Hippocampal formation (tissue), 2 donors: ENCODE measurements at regions not wholly inside any gene's neighbourhood (a gene's known extent, or its start where the extent isn't known, plus 50 kb on each side); places are given as distances from the start of the nearest gene placed in this dataset.

ENCODE experiments used
- DNase-seq, 2 donors: peaks; one replicate each; lab custom pipeline; 2025; lab: John Stamatoyannopoulos, UW

GRCh38 chr18:27899893-27900292, 277.0 kb downstream of the CDH2 start:
- no peak for DNase-seq

GRCh38 chr18:27894746-27895145, 282.2 kb downstream of the CDH2 start:
- no peak for DNase-seq

- DNase-seq: no peak
These were observed 289.0 kb downstream of the CDH2 start for GRCh38 chr18:27887711-27888495.

- DNase-seq: no peak
These were observed 289.6 kb downstream of the CDH2 start for GRCh38 chr18:27887287-27887686.

GRCh38 chr18:27879540-27879939, 297.4 kb downstream of the CDH2 start:
- DNase-seq: no peak

- no peak for DNase-seq
These were observed 305.2 kb downstream of the CDH2 start for GRCh38 chr18:27871726-27872125.

- no peak for DNase-seq
These were observed 307.2 kb downstream of the CDH2 start for GRCh38 chr18:27869735-27870134.

- no peak for DNase-seq
These were observed 311.5 kb downstream of the CDH2 start for GRCh38 chr18:27865431-27865830.

GRCh38 chr18:27863780-27864430, 313.0 kb downstream of the CDH2 start:
- DNase-seq: no peak

GRCh38 chr18:27862041-27862682, 314.8 kb downstream of the CDH2 start:
- no peak for DNase-seq

GRCh38 chr18:27861539-27861938, 315.4 kb downstream of the CDH2 start:
- no peak for DNase-seq

- no peak for DNase-seq
These were observed 316.2 kb downstream of the CDH2 start for GRCh38 chr18:27860701-27861107.

GRCh38 chr18:27860011-27860410, 316.9 kb downstream of the CDH2 start:
- no peak for DNase-seq

GRCh38 chr18:27856820-27857219, 320.1 kb downstream of the CDH2 start:
- DNase-seq: no peak

GRCh38 chr18:27855486-27855885, 321.4 kb downstream of the CDH2 start:
- no peak for DNase-seq

GRCh38 chr18:27854631-27855030, 322.3 kb downstream of the CDH2 start:
- no peak for DNase-seq

GRCh38 chr18:27848336-27848735, 328.6 kb downstream of the CDH2 start:
- no peak for DNase-seq

- no peak for DNase-seq
These were observed 329.5 kb downstream of the CDH2 start for GRCh38 chr18:27847412-27847811.

- no peak for DNase-seq
These were observed 331.0 kb downstream of the CDH2 start for GRCh38 chr18:27845897-27846296.

GRCh38 chr18:27843783-27844777, 332.9 kb downstream of the CDH2 start:
- no peak for DNase-seq

- DNase-seq: no peak
These were observed 337.8 kb downstream of the CDH2 start for GRCh38 chr18:27839141-27839540.

GRCh38 chr18:27838225-27838624, 338.7 kb downstream of the CDH2 start:
- DNase-seq: no peak
